H9 (cell line): ENCODE measurements at regions not wholly inside any gene's neighbourhood (a gene's known extent, or its start where the extent isn't known, plus 50 kb on each side); places are given as distances from the start of the nearest gene placed in this dataset.
"Not testable (repeated sequence)": the region's sequence is repeated elsewhere in the genome, so short reads cannot be mapped to it uniquely, and the experiment has no call there.

Experiments
- DNase-seq: peaks from one replicate; pipeline ENCODE4 v3.0.0-alpha.2; 2017
- H2AFZ ChIP-seq: one replicate; pipeline ENCODE4 v1.6.1; 2013; ENCODE audit warnings: mild to moderate bottlenecking, low read length, control low read depth, moderate library complexity
- H2AK5ac ChIP-seq: 2 replicates; pipeline ENCODE4 v1.6.1; 2013; ENCODE audit warnings: low read length, control low read depth, mixed read lengths; ENCODE audit not compliant: insufficient read length
- H2BK120ac ChIP-seq: one replicate; pipeline ENCODE4 v1.6.1; 2013; ENCODE audit warnings: low read depth, mild to moderate bottlenecking, low read length, control low read depth, inconsistent platforms; ENCODE audit not compliant: poor library complexity, severe bottlenecking
- H2BK12ac ChIP-seq: 2 replicates; pipeline ENCODE4 v1.6.1; 2013; ENCODE audit warnings: low read length, control low read depth, mixed read lengths, low read depth; ENCODE audit not compliant: insufficient read length
- H2BK15ac ChIP-seq: 2 replicates; pipeline ENCODE4 v1.6.1; 2013; ENCODE audit warnings: low read depth, low read length, control low read depth
- H2BK20ac ChIP-seq: one replicate; pipeline ENCODE4 v1.6.1; 2013; ENCODE audit warnings: low read depth, mild to moderate bottlenecking, low read length, control low read depth, inconsistent platforms; ENCODE audit not compliant: poor library complexity, severe bottlenecking
- H2BK5ac ChIP-seq: 2 replicates; pipeline ENCODE4 v1.6.1; 2013; ENCODE audit warnings: low read length, control low read depth, mixed read lengths; ENCODE audit not compliant: insufficient read length
- H3K14ac ChIP-seq: 2 replicates; pipeline ENCODE4 v1.6.1; 2013; ENCODE audit warnings: low read length, control low read depth; ENCODE audit not compliant: insufficient read depth
- H3K18ac ChIP-seq: 2 replicates; pipeline ENCODE4 v1.6.1; 2013; ENCODE audit warnings: low read depth, mild to moderate bottlenecking, mixed read lengths, low read length, control low read depth; ENCODE audit not compliant: insufficient read length
- H3K23ac ChIP-seq: 2 replicates; pipeline ENCODE4 v1.6.1; 2013; ENCODE audit warnings: low read length, control low read depth, mixed read lengths, low read depth; ENCODE audit not compliant: insufficient read length
- H3K23me2 ChIP-seq: 2 replicates; pipeline ENCODE4 v1.6.1; 2013; ENCODE audit warnings: low read depth, mild to moderate bottlenecking, mixed read lengths, low read length, control low read depth; ENCODE audit not compliant: insufficient read length, poor library complexity, severe bottlenecking
- H3K27ac ChIP-seq: 2 replicates; pipeline ENCODE4 v1.5.1; 2013; ENCODE audit warnings: low read length, control low read depth, mixed read lengths, low read depth; ENCODE audit not compliant: insufficient read length
- H3K27me3 ChIP-seq: 2 replicates; pipeline ENCODE4 v1.6.1; 2013; ENCODE audit warnings: low read length, control low read depth, inconsistent platforms; ENCODE audit not compliant: insufficient read depth
- H3K4ac ChIP-seq: 2 replicates; pipeline ENCODE4 v1.6.1; 2013; ENCODE audit warnings: low read depth, mild to moderate bottlenecking, control low read depth, inconsistent platforms, low read length, moderate library complexity
- H3K4me1 ChIP-seq: 2 replicates; pipeline ENCODE4 v1.6.1; 2013; ENCODE audit warnings: low read length, control low read depth, inconsistent platforms; ENCODE audit not compliant: insufficient read depth
- H3K4me2 ChIP-seq: 2 replicates; pipeline ENCODE4 v1.6.1; 2013; ENCODE audit warnings: low read length, control low read depth, mixed read lengths; ENCODE audit not compliant: insufficient read length, insufficient read depth
- H3K56ac ChIP-seq: 2 replicates; pipeline ENCODE4 v1.6.1; 2013; ENCODE audit warnings: low read depth, mild to moderate bottlenecking, mixed read lengths, low read length, control low read depth; ENCODE audit not compliant: insufficient read length
- H3K79me1 ChIP-seq: 2 replicates; pipeline ENCODE4 v1.6.1; 2013; ENCODE audit warnings: low read depth, mild to moderate bottlenecking, moderate library complexity, low read length, control low read depth, inconsistent platforms; ENCODE audit not compliant: insufficient read depth, poor library complexity, severe bottlenecking
- H3K79me2 ChIP-seq: 2 replicates; pipeline ENCODE4 v1.6.1; 2013; ENCODE audit warnings: low read length, control low read depth, inconsistent platforms; ENCODE audit not compliant: insufficient read depth
- H3K9ac ChIP-seq: 2 replicates; pipeline ENCODE4 v1.6.1; 2013; ENCODE audit warnings: low read length, control low read depth, mixed read lengths; ENCODE audit not compliant: insufficient read length; ENCODE audit errors: extremely low read depth
- H3K9me3 ChIP-seq: one replicate; pipeline ENCODE4 v1.6.1; 2013; ENCODE audit warnings: low read depth, low read length, inconsistent platforms; ENCODE audit not compliant: control insufficient read depth
- H3T11ph ChIP-seq: one replicate; pipeline ENCODE4 v1.6.1; 2013; ENCODE audit warnings: mild to moderate bottlenecking, low read length, control low read depth, inconsistent platforms
- H4K20me1 ChIP-seq: one replicate; pipeline ENCODE4 v1.6.1; 2013; ENCODE audit not compliant: control insufficient read depth, insufficient read length, insufficient read depth
- H4K5ac ChIP-seq: 2 replicates; pipeline ENCODE4 v1.6.1; 2013; ENCODE audit warnings: low read depth, mild to moderate bottlenecking, mixed read lengths, low read length, control low read depth; ENCODE audit not compliant: insufficient read length
- H4K8ac ChIP-seq: replicated peaks from 2 replicates; pipeline ENCODE4 v1.6.1; 2013; ENCODE audit warnings: low read length, control low read depth, mixed read lengths, low read depth; ENCODE audit not compliant: insufficient read length
- H4K91ac ChIP-seq: 2 replicates; pipeline ENCODE4 v1.6.1; 2013; ENCODE audit warnings: low read depth, mild to moderate bottlenecking, moderate library complexity, mixed read lengths, low read length, control low read depth; ENCODE audit not compliant: insufficient read length
- H3K27ac Mint-ChIP-seq, 3 experiments: 2 replicates in 2 of 3; 3 replicates in 1 of 3; pipeline ENCODE4 v1.8.0; 2020 to 2021; ENCODE audit warnings: mixed read lengths in 3 of 3, mild to moderate bottlenecking in 1 of 3, moderate library complexity in 1 of 3
- H3K27me3 Mint-ChIP-seq: 2 replicates; pipeline ENCODE4 v1.8.0; 2021; ENCODE audit warnings: low read depth, mild to moderate bottlenecking, moderate library complexity, mixed read lengths
- H3K36me3 Mint-ChIP-seq, 3 experiments: 2 replicates in 2 of 3; 3 replicates in 1 of 3; pipeline ENCODE4 v1.8.0; 2020 to 2021; ENCODE audit warnings: low read depth in 3 of 3, mixed read lengths in 3 of 3; ENCODE audit not compliant: insufficient read depth in 1 of 3
- H3K4me1 Mint-ChIP-seq, 2 experiments: 2 replicates each; pipeline ENCODE4 v1.8.0; 2020; ENCODE audit warnings: mixed read lengths in 2 of 2
- H3K4me3 Mint-ChIP-seq, 2 experiments: 2 replicates in 1 of 2; 3 replicates in 1 of 2; pipeline ENCODE4 v1.8.0; 2020 to 2021; ENCODE audit warnings: mild to moderate bottlenecking in 2 of 2, mixed read lengths in 2 of 2, moderate library complexity in 1 of 2
- H3K9me3 Mint-ChIP-seq, 2 experiments: 2 replicates in 1 of 2; 3 replicates in 1 of 2; pipeline ENCODE4 v1.8.0; 2020; ENCODE audit warnings: mild to moderate bottlenecking in 2 of 2, mixed read lengths in 2 of 2, moderate library complexity in 1 of 2
- CTCF ChIP-seq: fragments of 200-600 bp; sonication (generic); conservative IDR thresholded peaks from 3 replicates; pipeline ENCODE4 v1.8.0; 2021; ENCODE audit warnings: antibody characterized with exemption, mild to moderate bottlenecking
- WGBS: extraction: QIAGEN DNeasy Blood & Tissue Kit; methylation state at CpG from one replicate; pipeline ENCODE4 v1.1.7; 2013; ENCODE audit warnings: missing lambda C conversion rate, low lambda C conversion rate, mixed read lengths; ENCODE audit not compliant: insufficient read length; ENCODE audit errors: extremely low coverage; 5-methylcytosine and 5-hydroxymethylcytosine counted together

- Histone ChIP-seq H2BK12ac (no peak overlapping the region), H3T11ph (no peak overlapping the region), H2AFZ (no peak overlapping the region), H3K56ac (no peak overlapping the region), H2AK5ac (no peak overlapping the region), H3K79me1 (no peaks in the 10 kb centered on the region), H3K27me3 (no peaks in the 10 kb centered on the region), H3K4me1 (no peaks in the 10 kb centered on the region), H3K79me2 (no peaks in the 10 kb centered on the region), H4K8ac (no peak overlapping the region), H4K91ac (no peak overlapping the region), H2BK120ac (no peak overlapping the region), H3K9ac (no peak overlapping the region), H2BK5ac (no peak overlapping the region), H3K9me3 (no peaks in the 10 kb centered on the region), H3K18ac (no peak overlapping the region), H3K23ac (no peak overlapping the region), H2BK20ac (no peak overlapping the region), H3K27ac (no peak overlapping the region), H3K14ac (no peak overlapping the region), H4K20me1 (no peaks in the 10 kb centered on the region), H2BK15ac (no peak overlapping the region), H3K4ac (no peak overlapping the region), H3K23me2 (no peaks in the 10 kb centered on the region), H4K5ac (no peak overlapping the region), H3K4me2 (no peak overlapping the region)
- WGBS = no CpG with 5 or more reads among the region's 7 CpGs
- Mint-ChIP-seq H3K27me3 (peaks cover 5% of the 10 kb centered on the region; the same call in 1 of the 2 replicates), H3K9me3 (peaks cover 2% of the 10 kb centered on the region in 2 experiments; a peak in 3 of 5 replicates), H3K36me3 (no peaks in the 10 kb centered on the region; a peak in 1 of 7 replicates), H3K27ac (no peak overlapping the region), H3K4me3 (no peak overlapping the region), H3K4me1 (peaks cover 4 to 6% of the 10 kb centered on the region in 2 experiments; a peak in 3 of 4 replicates)
- TF ChIP-seq CTCF = no peak
- DNase-seq = no peak
Measured at GRCh38 chr20:48038713-48039112, 253.4 kb upstream of the SULF2 start.

- not testable (repeated sequence) for H3K9ac ChIP-seq, H2BK15ac ChIP-seq, H3K4me1 ChIP-seq, H3K23ac ChIP-seq, H3K9me3 Mint-ChIP-seq, H4K5ac ChIP-seq, H2BK120ac ChIP-seq, H2AFZ ChIP-seq, H3K56ac ChIP-seq, H2AK5ac ChIP-seq, H3K79me1 ChIP-seq, H3K27me3 Mint-ChIP-seq, H3K27ac ChIP-seq, H3K36me3 Mint-ChIP-seq, H3K4me2 ChIP-seq, H2BK12ac ChIP-seq, H4K20me1 ChIP-seq, H2BK5ac ChIP-seq, H3K14ac ChIP-seq, H3K9me3 ChIP-seq, H4K8ac ChIP-seq, H3K4ac ChIP-seq, H3K18ac ChIP-seq, H3K27me3 ChIP-seq, H3T11ph ChIP-seq, H3K23me2 ChIP-seq, H3K4me3 Mint-ChIP-seq, H3K4me1 Mint-ChIP-seq, DNase-seq, H4K91ac ChIP-seq, H3K79me2 ChIP-seq, H2BK20ac ChIP-seq
- peak overlapping the region in 1 of 3 experiments; percentile 49; a peak in 1 of 7 replicates for H3K27ac Mint-ChIP-seq
- WGBS = no CpG with 5 or more reads among the region's 7 CpGs
Measured at GRCh38 chr20:48037798-48038197, 252.5 kb upstream of the SULF2 start.
